NCI-H2081 (cell line): ENCODE measurements at regions not wholly inside any gene's neighbourhood (a gene's known extent, or its start where the extent isn't known, plus 50 kb on each side); places are given as distances from the start of the nearest gene placed in this dataset.
"Not testable (repeated sequence)": the region's sequence is repeated elsewhere in the genome, so short reads cannot be mapped to it uniquely, and the experiment has no call there.

Experiments
- DNase-seq, 2 experiments: peaks; one replicate each; lab custom pipeline; 2025; lab: John Stamatoyannopoulos, UW

GRCh38 chr10:120111628-120112027 lies 219.1 kb downstream of the SEC23IP start:
- no peak for DNase-seq

GRCh38 chr10:120112809-120113208 lies 220.3 kb downstream of the SEC23IP start:
- DNase-seq = no peak

- no peak for DNase-seq
Observed at GRCh38 chr10:120115959-120116358, 223.4 kb downstream of the SEC23IP start.

GRCh38 chr10:120121768-120122167 lies 229.2 kb downstream of the SEC23IP start:
- DNase-seq = no peak

GRCh38 chr10:120131183-120131582 lies 238.7 kb downstream of the SEC23IP start:
- no peak for DNase-seq

GRCh38 chr10:120132811-120133210 lies 240.3 kb downstream of the SEC23IP start:
- no peak for DNase-seq

GRCh38 chr10:120138689-120139088 lies 246.2 kb downstream of the SEC23IP start:
- DNase-seq = no peak

GRCh38 chr10:120145107-120145506 lies 252.6 kb downstream of the SEC23IP start:
- DNase-seq = no peak

GRCh38 chr10:120156614-120157274 lies 264.2 kb downstream of the SEC23IP start:
- DNase-seq = no peak

GRCh38 chr10:120161111-120161510 lies 268.6 kb downstream of the SEC23IP start:
- DNase-seq = no peak

- DNase-seq = no peak
Observed at GRCh38 chr10:120162471-120162870, 269.9 kb downstream of the SEC23IP start.

- no peak for DNase-seq
Observed at GRCh38 chr10:120172356-120172755, 279.8 kb downstream of the SEC23IP start.

- DNase-seq = no peak
Observed at GRCh38 chr10:120174491-120174890, 282.0 kb downstream of the SEC23IP start.

GRCh38 chr10:120177330-120177729 lies 279.7 kb upstream of the PLPP4 start:
- DNase-seq = no peak

- no peak for DNase-seq
Observed at GRCh38 chr10:120180160-120180559, 276.9 kb upstream of the PLPP4 start.

- no peak for DNase-seq
Observed at GRCh38 chr10:120181154-120181553, 275.9 kb upstream of the PLPP4 start.

- DNase-seq = no peak
Observed at GRCh38 chr10:120182431-120182830, 274.6 kb upstream of the PLPP4 start.

- DNase-seq = no peak
Observed at GRCh38 chr10:120183546-120183945, 273.5 kb upstream of the PLPP4 start.

- no peak for DNase-seq
Observed at GRCh38 chr10:120184547-120185337, 272.3 kb upstream of the PLPP4 start.

- no peak for DNase-seq
Observed at GRCh38 chr10:120186506-120186905, 270.5 kb upstream of the PLPP4 start.

- DNase-seq = not testable (repeated sequence)
Observed at GRCh38 chr10:120187168-120187567, 269.9 kb upstream of the PLPP4 start.

GRCh38 chr10:120188950-120189349 lies 268.1 kb upstream of the PLPP4 start:
- no peak for DNase-seq

- DNase-seq = no peak
Observed at GRCh38 chr10:120195984-120196712, 260.9 kb upstream of the PLPP4 start.
